Medulla oblongata (tissue), 1 donor: ENCODE measurements at regions not wholly inside any gene's neighbourhood (a gene's known extent, or its start where the extent isn't known, plus 50 kb on each side); places are given as distances from the start of the nearest gene placed in this dataset.
A peak's percentile ranks its signal among the peaks of the same experiment; 100 is the strongest.

Source experiments
- DNase-seq: peaks from one replicate; pipeline ENCODE4 v3.0.0-alpha.2; 2015; ENCODE audit errors: extremely low spot score

GRCh38 chr7:124497176-124497575 lies 268.4 kb downstream of the GPR37 start:
- DNase-seq, result no peak

- DNase-seq, result peak; percentile 33
Observed at GRCh38 chr7:124489925-124490324, 275.7 kb downstream of the GPR37 start.

- DNase-seq, result no peak
Observed at GRCh38 chr7:124489082-124489819, 276.3 kb downstream of the GPR37 start.

- no peak for DNase-seq
Observed at GRCh38 chr7:124482229-124482628, 283.4 kb downstream of the GPR37 start.

- DNase-seq, result no peak
Observed at GRCh38 chr7:124480821-124481290, 284.7 kb downstream of the GPR37 start.

GRCh38 chr7:124480036-124480820 lies 285.4 kb downstream of the GPR37 start:
- no peak for DNase-seq

- no peak for DNase-seq
Observed at GRCh38 chr7:124462249-124462648, 303.3 kb downstream of the GPR37 start.

GRCh38 chr7:124460555-124460954 lies 305.0 kb downstream of the GPR37 start:
- no peak for DNase-seq

GRCh38 chr7:124460056-124460450 lies 305.5 kb downstream of the GPR37 start:
- no peak for DNase-seq

GRCh38 chr7:124459101-124460055 lies 306.2 kb downstream of the GPR37 start:
- DNase-seq, result no peak

- DNase-seq, result no peak
Observed at GRCh38 chr7:124457841-124458240, 307.8 kb downstream of the GPR37 start.

- DNase-seq, result no peak
Observed at GRCh38 chr7:124456286-124456685, 309.3 kb downstream of the GPR37 start.

GRCh38 chr7:124452186-124452585 lies 313.4 kb downstream of the GPR37 start:
- DNase-seq, result no peak

- DNase-seq, result no peak
Observed at GRCh38 chr7:124449896-124450295, 315.7 kb downstream of the GPR37 start.

GRCh38 chr7:124444696-124445480 lies 320.7 kb downstream of the GPR37 start:
- DNase-seq, result peak; percentile 12

- DNase-seq, result peak; percentile 57
Observed at GRCh38 chr7:124443762-124444161, 321.8 kb downstream of the GPR37 start.

- no peak for DNase-seq
Observed at GRCh38 chr7:124440081-124440480, 325.5 kb downstream of the GPR37 start.

- no peak for DNase-seq
Observed at GRCh38 chr7:124432009-124432578, 333.5 kb downstream of the GPR37 start.

GRCh38 chr7:124429923-124430322 lies 335.7 kb downstream of the GPR37 start:
- no peak for DNase-seq

GRCh38 chr7:124428781-124429180 lies 336.8 kb downstream of the GPR37 start:
- no peak for DNase-seq

- no peak for DNase-seq
Observed at GRCh38 chr7:124426621-124427020, 339.0 kb downstream of the GPR37 start.
